ENCODE measurements at regions not wholly inside any gene's neighbourhood (a gene's known extent, or its start where the extent isn't known, plus 50 kb on each side); places are given as distances from the start of the nearest gene placed in this dataset.
A peak's percentile ranks its signal among the peaks of the same experiment; 100 is the strongest.

DNA sequence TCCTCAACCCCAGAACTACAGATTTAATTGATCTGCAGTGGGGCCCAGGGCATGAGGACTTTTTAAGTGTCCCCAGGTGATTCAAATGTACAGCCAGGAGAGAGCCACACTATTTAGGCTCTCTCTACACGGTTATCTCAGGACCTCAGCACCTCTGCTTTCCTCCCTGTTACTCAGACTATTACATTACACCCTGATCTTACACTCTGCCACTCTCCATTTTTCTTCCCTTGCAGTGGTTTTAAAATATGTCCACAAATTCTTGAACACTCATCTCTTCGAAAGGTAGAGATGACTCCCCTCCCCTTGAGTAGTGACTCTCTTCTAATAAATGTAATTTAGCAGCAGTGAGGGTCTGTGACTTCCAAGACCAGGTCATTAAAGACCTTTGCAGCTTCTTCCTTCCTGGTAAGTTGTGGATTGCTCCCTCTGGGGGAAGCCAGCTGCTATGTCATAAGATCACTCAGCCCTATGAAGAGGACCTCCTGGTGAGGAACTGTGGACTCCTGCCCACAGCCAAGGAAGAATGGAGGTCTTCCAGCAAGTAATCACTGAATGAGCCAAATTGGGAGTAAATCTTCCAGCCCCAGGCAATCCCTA lies 87.5 kb upstream of the SSBP2 start (continued):
- TF ChIP-seq, protein P1, sequence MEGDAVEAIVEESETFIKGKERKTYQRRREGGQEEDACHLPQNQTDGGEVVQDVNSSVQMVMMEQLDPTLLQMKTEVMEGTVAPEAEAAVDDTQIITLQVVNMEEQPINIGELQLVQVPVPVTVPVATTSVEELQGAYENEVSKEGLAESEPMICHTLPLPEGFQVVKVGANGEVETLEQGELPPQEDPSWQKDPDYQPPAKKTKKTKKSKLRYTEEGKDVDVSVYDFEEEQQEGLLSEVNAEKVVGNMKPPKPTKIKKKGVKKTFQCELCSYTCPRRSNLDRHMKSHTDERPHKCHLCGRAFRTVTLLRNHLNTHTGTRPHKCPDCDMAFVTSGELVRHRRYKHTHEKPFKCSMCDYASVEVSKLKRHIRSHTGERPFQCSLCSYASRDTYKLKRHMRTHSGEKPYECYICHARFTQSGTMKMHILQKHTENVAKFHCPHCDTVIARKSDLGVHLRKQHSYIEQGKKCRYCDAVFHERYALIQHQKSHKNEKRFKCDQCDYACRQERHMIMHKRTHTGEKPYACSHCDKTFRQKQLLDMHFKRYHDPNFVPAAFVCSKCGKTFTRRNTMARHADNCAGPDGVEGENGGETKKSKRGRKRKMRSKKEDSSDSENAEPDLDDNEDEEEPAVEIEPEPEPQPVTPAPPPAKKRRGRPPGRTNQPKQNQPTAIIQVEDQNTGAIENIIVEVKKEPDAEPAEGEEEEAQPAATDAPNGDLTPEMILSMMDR (IDR thresholded peaks at IDR 0.05 in 2 of 3, conservative IDR thresholded peaks at IDR 0.05 in 1 of 3; ENCODE audit: control insufficient read depth in 2 of 3, extremely low read depth in 1 of 3, insufficient read depth in 1 of 3, low read depth in 3 of 3, low read length in 3 of 3), result peak; percentile 51 to 61 (median 54)
- TF ChIP-seq RAD21 (IDR thresholded peaks at IDR 0.05; ENCODE audit: insufficient read depth, low read depth, low read length) (peak; percentile 74), FOS (IDR thresholded peaks at IDR 0.05; ENCODE audit: borderline replicate concordance, extremely low read depth, insufficient read length) (no peak)

DNA sequence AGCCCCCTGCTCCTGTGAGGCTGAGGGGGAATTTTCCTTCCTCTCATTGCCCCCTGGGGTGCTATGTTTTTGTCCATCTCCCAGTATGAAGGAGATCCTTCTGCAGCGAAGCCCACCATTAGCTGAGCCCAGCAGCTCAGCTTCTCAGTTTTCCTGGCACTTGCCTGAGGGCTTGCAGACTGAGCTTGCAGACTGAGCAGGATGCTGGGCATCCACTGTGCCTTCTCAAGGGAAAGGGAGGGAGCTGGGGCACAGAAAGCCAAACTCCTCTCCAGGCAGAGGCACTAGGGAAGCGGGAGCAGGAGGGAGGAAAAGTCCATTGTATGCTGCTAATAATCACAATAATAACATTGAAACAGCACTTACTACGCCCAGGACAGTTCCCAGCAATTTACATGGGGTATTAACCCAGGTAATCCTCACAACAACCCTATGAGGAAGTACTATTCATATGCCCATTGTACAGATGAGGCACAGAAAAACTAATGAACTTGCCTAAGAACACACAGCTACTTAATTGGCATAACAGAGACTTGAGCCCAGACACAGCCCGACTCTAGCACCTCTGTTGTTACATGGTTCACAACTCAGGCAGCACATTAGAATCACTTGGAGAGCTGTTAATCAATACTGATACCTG lies 86.9 kb upstream of the SSBP2 start:
- H3K4me3 ChIP-seq, result no peak overlapping the region
- ChIA-PET RAD21 (ENCODE audit: unreplicated experiment) (interaction anchor here (1.2 to 2.8 kb wide), 6 partner anchors 13 to 331 kb away, joined by 5 to 13 read pairs (median 8); partner anchors contain the start of gene SSBP2), POLR2A (no interaction called here), CTCF (interaction anchor here (0.6 to 6.2 kb wide), 15 partner anchors 10 to 412 kb away, joined by 3 to 45 read pairs (median 7); no protein-coding TSS in a partner anchor), SMC1A (ENCODE audit: uncharacterized antibody, unreplicated experiment) (interaction anchor here (0.6 to 3.2 kb wide), 17 partner anchors 8 to 405 kb away, joined by 3 to 25 read pairs (median 4); no protein-coding TSS in a partner anchor)
- no peak overlapping the region for H3K4me2 ChIP-seq (ENCODE audit: control insufficient read depth, insufficient read depth)
- H3K79me2 ChIP-seq (ENCODE audit: control insufficient read depth, insufficient read depth, low read length), result no peaks in the 10 kb centered on the region
- H3K27ac ChIP-seq (ENCODE audit: control insufficient read depth, insufficient read depth), result no peak overlapping the region
- 39% methylated on average over 4 of the region's 4 CpGs for WGBS (ENCODE audit: insufficient coverage, insufficient replicate concordance, low lambda C conversion rate, missing lambda C conversion rate)
- H3K27me3 ChIP-seq (replicated peaks in 1 of 2; ENCODE audit: control insufficient read depth in 2 of 2, insufficient read depth in 2 of 2, low read length in 1 of 2), result no peaks in the 10 kb centered on the region
- no TSS peak for BruUV-seq (replicated peaks)
- intact Hi-C loops (cut with micrococcal nuclease; ENCODE audit: unreplicated experiment) (loop anchor here (1.0 kb wide), 2 partner anchors 330 to 412 kb away; no protein-coding TSS in a partner anchor), in situ Hi-C loops (cut with MboI) (loop anchor here (5.0 kb wide), 1 partner anchor 330 kb away; no protein-coding TSS in a partner anchor)
- H2AFZ ChIP-seq (ENCODE audit: control insufficient read depth, low read depth, low read length), result no peak overlapping the region
- H3K4me1 ChIP-seq (ENCODE audit: control insufficient read depth, insufficient read depth, low read length), result no peaks in the 10 kb centered on the region
- no peak for TF ChIP-seq BCL11A (IDR thresholded peaks at IDR 0.05; ENCODE audit: low read depth, low read length)
- no peak for TF ChIP-seq SIX5 (IDR thresholded peaks at IDR 0.05; ENCODE audit: low read depth, low read length, severe bottlenecking)
- TF ChIP-seq TCF7 (IDR thresholded peaks at IDR 0.05; ENCODE audit: borderline replicate concordance), result no peak
- TF ChIP-seq, protein P2, sequence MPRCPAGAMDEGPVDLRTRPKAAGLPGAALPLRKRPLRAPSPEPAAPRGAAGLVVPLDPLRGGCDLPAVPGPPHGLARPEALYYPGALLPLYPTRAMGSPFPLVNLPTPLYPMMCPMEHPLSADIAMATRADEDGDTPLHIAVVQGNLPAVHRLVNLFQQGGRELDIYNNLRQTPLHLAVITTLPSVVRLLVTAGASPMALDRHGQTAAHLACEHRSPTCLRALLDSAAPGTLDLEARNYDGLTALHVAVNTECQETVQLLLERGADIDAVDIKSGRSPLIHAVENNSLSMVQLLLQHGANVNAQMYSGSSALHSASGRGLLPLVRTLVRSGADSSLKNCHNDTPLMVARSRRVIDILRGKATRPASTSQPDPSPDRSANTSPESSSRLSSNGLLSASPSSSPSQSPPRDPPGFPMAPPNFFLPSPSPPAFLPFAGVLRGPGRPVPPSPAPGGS (IDR thresholded peaks at IDR 0.05; ENCODE audit: borderline replicate concordance, insufficient read depth, low read depth, low read length, poor library complexity, severe bottlenecking), result no peak
- TF ChIP-seq HDGF (IDR thresholded peaks at IDR 0.05), result no peak
- TF ChIP-seq SPI1 (IDR thresholded peaks at IDR 0.05; ENCODE audit: borderline replicate concordance, insufficient read depth, low read depth, low read length), result no peak
- ATAC-seq (peak; percentile 27), DNase-seq (ENCODE audit: low read depth, low spot score) (no peak), FAIRE-seq (no peak)
- H3K36me3 ChIP-seq (ENCODE audit: control insufficient read depth in 2 of 2, insufficient read depth in 2 of 2, low read length in 1 of 2), result no peaks in the 10 kb centered on the region
- no peak overlapping the region for H3K9ac ChIP-seq (ENCODE audit: control insufficient read depth, insufficient read depth, low read length)
- H4K20me1 ChIP-seq (ENCODE audit: control insufficient read depth, insufficient read depth), result no peaks in the 10 kb centered on the region
- H3K9me3 ChIP-seq (replicated peaks; ENCODE audit: control insufficient read depth, insufficient read depth, low read length), result no peaks in the 10 kb centered on the region

All from GM12878 (cell line).